HepG2 (cell line): ENCODE measurements at regions not wholly inside any gene's neighbourhood (a gene's known extent, or its start where the extent isn't known, plus 50 kb on each side); places are given as distances from the start of the nearest gene placed in this dataset.

Source experiments
- DR1 ChIP-seq: sonication (generic); formaldehyde crosslinking; IDR thresholded peaks from 2 replicates; pipeline ENCODE4 v1.8.0; 2021; ENCODE audit warnings: mild to moderate bottlenecking, missing genetic modification reagents, inconsistent platforms
- ELF3 ChIP-seq: IDR thresholded peaks from 2 replicates; pipeline ENCODE4 v1.6.1; 2016; ENCODE audit warnings: missing genetic modification reagents, missing compliant biosample characterization
- HNRNPUL1 ChIP-seq: fragments of 200-400 bp; formaldehyde crosslinking; IDR thresholded peaks from 2 replicates; pipeline ENCODE4 v1.6.1; 2017; ENCODE audit warnings: low read depth, mild to moderate bottlenecking, low read length, moderate library complexity
- HOXA5 ChIP-seq: sonication (generic); formaldehyde crosslinking; IDR thresholded peaks from 2 replicates; pipeline ENCODE4 v1.4.0; 2020; ENCODE audit warnings: missing genetic modification reagents
- KDM3A ChIP-seq: IDR thresholded peaks from 2 replicates; pipeline ENCODE4 v1.6.1; 2018; ENCODE audit warnings: low read depth, missing compliant biosample characterization
- MEF2D ChIP-seq: sonication (generic); formaldehyde crosslinking; IDR thresholded peaks from 2 replicates; pipeline ENCODE4 v1.5.1; 2020; ENCODE audit warnings: mild to moderate bottlenecking, missing genetic modification reagents
- NKX3-1 ChIP-seq: sonication (generic); formaldehyde crosslinking; IDR thresholded peaks from 2 replicates; pipeline ENCODE4 v1.5.0; 2020; ENCODE audit warnings: missing genetic modification reagents
- NR2C2 ChIP-seq: sonication (generic); formaldehyde crosslinking; IDR thresholded peaks from 2 replicates; pipeline ENCODE4 v1.4.0; 2020; ENCODE audit warnings: missing genetic modification reagents, mild to moderate bottlenecking, moderate library complexity, borderline replicate concordance
- NR2F6 ChIP-seq, 2 experiments: IDR thresholded peaks; 2 replicates each; pipeline ENCODE4 v1.6.1; 2016; ENCODE audit warnings: antibody characterized with exemption in 1 of 2, mild to moderate bottlenecking in 1 of 2
- PCBP1 ChIP-seq: fragments of 200-400 bp; formaldehyde crosslinking; IDR thresholded peaks from 2 replicates; pipeline ENCODE4 v1.6.1; 2017; ENCODE audit warnings: mild to moderate bottlenecking, low read depth, low read length, borderline replicate concordance
- RNF2 ChIP-seq: fragments of 450-650 bp; conservative IDR thresholded peaks from 2 replicates; pipeline ENCODE4 v1.6.1; 2016; ENCODE audit warnings: low read depth
- RXRB ChIP-seq: IDR thresholded peaks from 2 replicates; pipeline ENCODE4 v1.6.1; 2016; ENCODE audit warnings: borderline replicate concordance, missing genetic modification reagents, missing compliant biosample characterization
- TFAP4 ChIP-seq: sonication (generic); IDR thresholded peaks from 2 replicates; pipeline ENCODE4 v1.6.1; 2016; ENCODE audit warnings: low read depth, borderline replicate concordance
- ZNF138 ChIP-seq: sonication (generic); formaldehyde crosslinking; IDR thresholded peaks from 2 replicates; pipeline ENCODE4 v1.5.0; 2020; ENCODE audit warnings: mild to moderate bottlenecking, low read depth, missing genetic modification reagents
- ZNF430 ChIP-seq: sonication (generic); formaldehyde crosslinking; IDR thresholded peaks from 2 replicates; pipeline ENCODE4 v1.9.0; 2021; ENCODE audit warnings: mild to moderate bottlenecking, missing genetic modification reagents
- ZNF432 ChIP-seq: sonication (generic); formaldehyde crosslinking; IDR thresholded peaks from 2 replicates; pipeline ENCODE4 v1.5.0; 2020; ENCODE audit warnings: missing genetic modification reagents, mild to moderate bottlenecking, borderline replicate concordance
- ZNF564 ChIP-seq: sonication (generic); formaldehyde crosslinking; IDR thresholded peaks from 2 replicates; pipeline ENCODE4 v1.8.1; 2023; ENCODE audit warnings: mild to moderate bottlenecking, missing genetic modification reagents
- ZNF615 ChIP-seq: sonication (generic); formaldehyde crosslinking; IDR thresholded peaks from 2 replicates; pipeline ENCODE4 v1.5.0; 2020; ENCODE audit warnings: mild to moderate bottlenecking, missing genetic modification reagents, borderline replicate concordance
- ZNF747 ChIP-seq: sonication (generic); formaldehyde crosslinking; IDR thresholded peaks from 2 replicates; pipeline ENCODE4 v1.8.1; 2023; ENCODE audit warnings: missing genetic modification reagents, mild to moderate bottlenecking, borderline replicate concordance
- ZNF780A ChIP-seq: sonication (generic); formaldehyde crosslinking; IDR thresholded peaks from 2 replicates; pipeline ENCODE4 v1.8.0; 2022; ENCODE audit warnings: mild to moderate bottlenecking, missing genetic modification reagents, moderate library complexity
- TF ChIP-seq, protein P1 (sequence below): sonication (generic); formaldehyde crosslinking; IDR thresholded peaks from 2 replicates; pipeline ENCODE4 v1.4.0; 2020; ENCODE audit warnings: missing genetic modification reagents, borderline replicate concordance
- TF ChIP-seq, protein P2 (sequence below): sonication (generic); formaldehyde crosslinking; IDR thresholded peaks from 2 replicates; pipeline ENCODE4 v1.9.0; 2021; ENCODE audit warnings: missing genetic modification reagents, borderline replicate concordance
- TF ChIP-seq, protein P3 (sequence below): sonication (generic); formaldehyde crosslinking; IDR thresholded peaks from 2 replicates; pipeline ENCODE4 v1.4.0; 2020; ENCODE audit warnings: missing genetic modification reagents

DNA sequence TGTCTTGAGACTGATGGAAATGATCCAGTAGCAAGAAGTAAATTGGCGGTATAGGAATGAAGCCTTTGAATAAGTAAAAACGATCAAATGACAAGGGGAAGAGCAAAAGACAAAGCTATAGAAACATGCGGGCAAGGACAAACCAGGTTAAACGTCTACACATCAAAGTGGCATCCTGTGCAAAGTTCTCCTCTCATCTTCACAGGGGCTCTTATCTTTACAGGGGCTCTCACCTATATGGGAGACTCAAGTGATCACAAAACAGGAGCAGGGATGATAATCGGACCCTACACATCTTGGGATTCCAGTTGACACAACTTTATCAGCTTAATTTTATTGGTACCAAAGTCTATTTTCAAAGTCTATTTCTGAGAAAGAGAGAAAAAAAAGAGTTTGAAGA, 1778.9 kb upstream of the CELF4 start (continued):
- no peak for TF ChIP-seq PCBP1
- TF ChIP-seq ZNF138, result no peak
- TF ChIP-seq NKX3-1, result no peak
- TF ChIP-seq MEF2D (CRISPR knock-in tag), result no peak
- TF ChIP-seq, protein P1, sequence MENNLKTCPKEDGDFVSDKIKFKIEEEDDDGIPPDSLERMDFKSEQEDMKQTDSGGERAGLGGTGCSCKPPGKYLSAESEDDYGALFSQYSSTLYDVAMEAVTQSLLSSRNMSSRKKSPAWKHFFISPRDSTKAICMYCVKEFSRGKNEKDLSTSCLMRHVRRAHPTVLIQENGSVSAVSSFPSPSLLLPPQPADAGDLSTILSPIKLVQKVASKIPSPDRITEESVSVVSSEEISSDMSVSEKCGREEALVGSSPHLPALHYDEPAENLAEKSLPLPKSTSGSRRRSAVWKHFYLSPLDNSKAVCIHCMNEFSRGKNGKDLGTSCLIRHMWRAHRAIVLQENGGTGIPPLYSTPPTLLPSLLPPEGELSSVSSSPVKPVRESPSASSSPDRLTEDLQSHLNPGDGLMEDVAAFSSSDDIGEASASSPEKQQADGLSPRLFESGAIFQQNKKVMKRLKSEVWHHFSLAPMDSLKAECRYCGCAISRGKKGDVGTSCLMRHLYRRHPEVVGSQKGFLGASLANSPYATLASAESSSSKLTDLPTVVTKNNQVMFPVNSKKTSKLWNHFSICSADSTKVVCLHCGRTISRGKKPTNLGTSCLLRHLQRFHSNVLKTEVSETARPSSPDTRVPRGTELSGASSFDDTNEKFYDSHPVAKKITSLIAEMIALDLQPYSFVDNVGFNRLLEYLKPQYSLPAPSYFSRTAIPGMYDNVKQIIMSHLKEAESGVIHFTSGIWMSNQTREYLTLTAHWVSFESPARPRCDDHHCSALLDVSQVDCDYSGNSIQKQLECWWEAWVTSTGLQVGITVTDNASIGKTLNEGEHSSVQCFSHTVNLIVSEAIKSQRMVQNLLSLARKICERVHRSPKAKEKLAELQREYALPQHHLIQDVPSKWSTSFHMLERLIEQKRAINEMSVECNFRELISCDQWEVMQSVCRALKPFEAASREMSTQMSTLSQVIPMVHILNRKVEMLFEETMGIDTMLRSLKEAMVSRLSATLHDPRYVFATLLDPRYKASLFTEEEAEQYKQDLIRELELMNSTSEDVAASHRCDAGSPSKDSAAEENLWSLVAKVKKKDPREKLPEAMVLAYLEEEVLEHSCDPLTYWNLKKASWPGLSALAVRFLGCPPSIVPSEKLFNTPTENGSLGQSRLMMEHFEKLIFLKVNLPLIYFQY, result no peak
- TF ChIP-seq ELF3 (CRISPR knock-in tag), result 0 out of 2 replicates have a peak, but pooled peaks have one; percentile 19
- TF ChIP-seq ZNF430 (CRISPR knock-in tag), result no peak
- TF ChIP-seq, protein P2, sequence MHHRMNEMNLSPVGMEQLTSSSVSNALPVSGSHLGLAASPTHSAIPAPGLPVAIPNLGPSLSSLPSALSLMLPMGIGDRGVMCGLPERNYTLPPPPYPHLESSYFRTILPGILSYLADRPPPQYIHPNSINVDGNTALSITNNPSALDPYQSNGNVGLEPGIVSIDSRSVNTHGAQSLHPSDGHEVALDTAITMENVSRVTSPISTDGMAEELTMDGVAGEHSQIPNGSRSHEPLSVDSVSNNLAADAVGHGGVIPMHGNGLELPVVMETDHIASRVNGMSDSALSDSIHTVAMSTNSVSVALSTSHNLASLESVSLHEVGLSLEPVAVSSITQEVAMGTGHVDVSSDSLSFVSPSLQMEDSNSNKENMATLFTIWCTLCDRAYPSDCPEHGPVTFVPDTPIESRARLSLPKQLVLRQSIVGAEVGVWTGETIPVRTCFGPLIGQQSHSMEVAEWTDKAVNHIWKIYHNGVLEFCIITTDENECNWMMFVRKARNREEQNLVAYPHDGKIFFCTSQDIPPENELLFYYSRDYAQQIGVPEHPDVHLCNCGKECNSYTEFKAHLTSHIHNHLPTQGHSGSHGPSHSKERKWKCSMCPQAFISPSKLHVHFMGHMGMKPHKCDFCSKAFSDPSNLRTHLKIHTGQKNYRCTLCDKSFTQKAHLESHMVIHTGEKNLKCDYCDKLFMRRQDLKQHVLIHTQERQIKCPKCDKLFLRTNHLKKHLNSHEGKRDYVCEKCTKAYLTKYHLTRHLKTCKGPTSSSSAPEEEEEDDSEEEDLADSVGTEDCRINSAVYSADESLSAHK, result no peak
- no peak for TF ChIP-seq TFAP4
- no peak for TF ChIP-seq ZNF432 (CRISPR knock-in tag)
- no peak for TF ChIP-seq ZNF564 (CRISPR knock-in tag)
- TF ChIP-seq, protein P3, sequence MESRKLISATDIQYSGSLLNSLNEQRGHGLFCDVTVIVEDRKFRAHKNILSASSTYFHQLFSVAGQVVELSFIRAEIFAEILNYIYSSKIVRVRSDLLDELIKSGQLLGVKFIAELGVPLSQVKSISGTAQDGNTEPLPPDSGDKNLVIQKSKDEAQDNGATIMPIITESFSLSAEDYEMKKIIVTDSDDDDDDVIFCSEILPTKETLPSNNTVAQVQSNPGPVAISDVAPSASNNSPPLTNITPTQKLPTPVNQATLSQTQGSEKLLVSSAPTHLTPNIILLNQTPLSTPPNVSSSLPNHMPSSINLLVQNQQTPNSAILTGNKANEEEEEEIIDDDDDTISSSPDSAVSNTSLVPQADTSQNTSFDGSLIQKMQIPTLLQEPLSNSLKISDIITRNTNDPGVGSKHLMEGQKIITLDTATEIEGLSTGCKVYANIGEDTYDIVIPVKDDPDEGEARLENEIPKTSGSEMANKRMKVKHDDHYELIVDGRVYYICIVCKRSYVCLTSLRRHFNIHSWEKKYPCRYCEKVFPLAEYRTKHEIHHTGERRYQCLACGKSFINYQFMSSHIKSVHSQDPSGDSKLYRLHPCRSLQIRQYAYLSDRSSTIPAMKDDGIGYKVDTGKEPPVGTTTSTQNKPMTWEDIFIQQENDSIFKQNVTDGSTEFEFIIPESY (CRISPR knock-in tag), result no peak
- TF ChIP-seq ZNF747 (CRISPR knock-in tag), result no peak
- TF ChIP-seq HNRNPUL1, result no peak
- TF ChIP-seq RXRB (CRISPR knock-in tag), result peak; percentile 67
- TF ChIP-seq ZNF615 (CRISPR knock-in tag), result no peak
- no peak for TF ChIP-seq KDM3A
- 0 out of 2 replicates have a peak, but pooled peaks have one; percentile 7 for TF ChIP-seq HOXA5 (CRISPR knock-in tag)
- TF ChIP-seq RNF2, result no peak
- no peak for TF ChIP-seq ZNF780A (CRISPR knock-in tag)
- no peak; the same call in none of the 2 replicates for TF ChIP-seq NR2F6 (IDR thresholded peaks at IDR 0.05)
- no peak for TF ChIP-seq NR2F6 (CRISPR knock-in tag; IDR thresholded peaks at IDR 0.05)
- no peak for TF ChIP-seq NR2C2 (CRISPR knock-in tag)
- no peak for TF ChIP-seq DR1 (CRISPR knock-in tag)
